WTC11 (cell line): ENCODE measurements at regions not wholly inside any gene's neighbourhood (a gene's known extent, or its start where the extent isn't known, plus 50 kb on each side); places are given as distances from the start of the nearest gene placed in this dataset.

Source experiments
- ATAC-seq: fragments of 200-7000 bp; cut with Tn5 transposase; 2 replicates; pipeline ENCODE4 v1.10.0; 2021; ENCODE audit warnings: mild to moderate bottlenecking, moderate library complexity
- CTCF ChIA-PET: fragments of 300-600 bp; sonication (Branson Sonifier 250); formaldehyde crosslinking; loops from one replicate; lab custom pipeline; 2021; ENCODE audit warnings: antibody characterized with exemption; lab: Charles Lee
- POLR2A ChIA-PET: fragments of 350-600 bp; sonication (Branson Sonifier 250); formaldehyde crosslinking; loops from one replicate; lab custom pipeline; 2021; ENCODE audit warnings: antibody characterized with exemption; lab: Charles Lee
- DNase-seq: peaks from one replicate; pipeline ENCODE4 v3.0.0; 2021; ENCODE audit warnings: low spot score
- H3K27ac Mint-ChIP-seq: 2 replicates; pipeline ENCODE4 v1.8.0; 2021; ENCODE audit warnings: mixed read lengths
- H3K27me3 Mint-ChIP-seq: 2 replicates; pipeline ENCODE4 v1.8.0; 2021; ENCODE audit warnings: low read depth, mild to moderate bottlenecking, moderate library complexity, mixed read lengths
- H3K36me3 Mint-ChIP-seq: 2 replicates; pipeline ENCODE4 v1.8.0; 2021; ENCODE audit warnings: mixed read lengths
- H3K4me1 Mint-ChIP-seq: 2 replicates; pipeline ENCODE4 v1.8.0; 2022; ENCODE audit warnings: mixed read lengths
- H3K4me3 Mint-ChIP-seq: 2 replicates; pipeline ENCODE4 v1.8.0; 2021; ENCODE audit warnings: mild to moderate bottlenecking, moderate library complexity, mixed read lengths
- H3K9me3 Mint-ChIP-seq: 2 replicates; pipeline ENCODE4 v1.8.0; 2021; ENCODE audit warnings: mixed read lengths
- AFF4 ChIP-seq: sonication (generic); formaldehyde crosslinking; IDR thresholded peaks from 2 replicates; pipeline ENCODE4 v1.8.1; 2023; ENCODE audit warnings: mild to moderate bottlenecking, missing genetic modification reagents, borderline replicate concordance
- AR ChIP-seq: fragments of 250-450 bp; sonication (Bioruptor Pico); IDR thresholded peaks from 2 replicates; pipeline ENCODE4 v1.9.0; 2021; ENCODE audit warnings: mild to moderate bottlenecking
- ATF6 ChIP-seq: sonication (generic); formaldehyde crosslinking; IDR thresholded peaks from 2 replicates; pipeline ENCODE4 v1.8.1; 2023; ENCODE audit warnings: mild to moderate bottlenecking, missing genetic modification reagents
- CREM ChIP-seq: sonication (generic); formaldehyde crosslinking; IDR thresholded peaks from 2 replicates; pipeline ENCODE4 v1.8.1; 2022; ENCODE audit warnings: mild to moderate bottlenecking, missing genetic modification reagents, moderate library complexity
- CTCF ChIP-seq: fragments of 200-600 bp; IDR thresholded peaks from 2 replicates; pipeline ENCODE4 v1.8.0; 2022; ENCODE audit warnings: antibody characterized with exemption
- E2F1 ChIP-seq: sonication (generic); formaldehyde crosslinking; IDR thresholded peaks from 2 replicates; pipeline ENCODE4 v1.8.0; 2022; ENCODE audit warnings: mild to moderate bottlenecking, missing genetic modification reagents
- ETV6 ChIP-seq: sonication (generic); formaldehyde crosslinking; IDR thresholded peaks from 2 replicates; pipeline ENCODE4 v1.8.1; 2022; ENCODE audit warnings: mild to moderate bottlenecking, missing genetic modification reagents
- FOXP1 ChIP-seq: sonication (generic); formaldehyde crosslinking; IDR thresholded peaks from 2 replicates; pipeline ENCODE4 v1.8.0; 2022; ENCODE audit warnings: missing genetic modification reagents, mild to moderate bottlenecking, moderate library complexity, borderline replicate concordance
- GABPB1 ChIP-seq: sonication (generic); formaldehyde crosslinking; IDR thresholded peaks from 2 replicates; pipeline ENCODE4 v1.8.1; 2023; ENCODE audit warnings: mild to moderate bottlenecking, missing genetic modification reagents
- GTF2I ChIP-seq: fragments of 250-450 bp; sonication (Bioruptor Pico); conservative IDR thresholded peaks from 2 replicates; pipeline ENCODE4 v1.4.0; 2021; ENCODE audit warnings: mild to moderate bottlenecking
- IRF1 ChIP-seq: sonication (generic); formaldehyde crosslinking; IDR thresholded peaks from 2 replicates; pipeline ENCODE4 v1.8.0; 2023; ENCODE audit warnings: missing genetic modification reagents
- MAX ChIP-seq: sonication (generic); formaldehyde crosslinking; IDR thresholded peaks from 2 replicates; pipeline ENCODE4 v1.8.0; 2022; ENCODE audit warnings: mild to moderate bottlenecking, missing genetic modification reagents
- NFE2L1 ChIP-seq: sonication (generic); formaldehyde crosslinking; IDR thresholded peaks from 2 replicates; pipeline ENCODE4 v1.8.1; 2023; ENCODE audit warnings: missing genetic modification reagents
- NFYB ChIP-seq: sonication (generic); formaldehyde crosslinking; conservative IDR thresholded peaks from 2 replicates; pipeline ENCODE4 v1.8.0; 2022; ENCODE audit warnings: low read depth, missing genetic modification reagents
- NR2C2 ChIP-seq: sonication (generic); formaldehyde crosslinking; IDR thresholded peaks from 2 replicates; pipeline ENCODE4 v1.8.0; 2022; ENCODE audit warnings: mild to moderate bottlenecking, missing genetic modification reagents
- NR3C1 ChIP-seq: sonication (generic); formaldehyde crosslinking; conservative IDR thresholded peaks from 2 replicates; pipeline ENCODE4 v1.8.1; 2023; ENCODE audit warnings: low read depth, mild to moderate bottlenecking, missing genetic modification reagents
- RELA ChIP-seq: sonication (generic); formaldehyde crosslinking; IDR thresholded peaks from 2 replicates; pipeline ENCODE4 v1.8.1; 2022; ENCODE audit warnings: missing genetic modification reagents, mild to moderate bottlenecking, borderline replicate concordance
- USF2 ChIP-seq: sonication (generic); formaldehyde crosslinking; IDR thresholded peaks from 2 replicates; pipeline ENCODE4 v1.8.1; 2023; ENCODE audit warnings: mild to moderate bottlenecking, missing genetic modification reagents, moderate library complexity
- ZBTB21 ChIP-seq: sonication (generic); formaldehyde crosslinking; IDR thresholded peaks from 2 replicates; pipeline ENCODE4 v1.8.1; 2023; ENCODE audit warnings: mild to moderate bottlenecking, missing genetic modification reagents, borderline replicate concordance
- ZNF396 ChIP-seq: fragments of 250-450 bp; sonication (Bioruptor Pico); IDR thresholded peaks from 2 replicates; pipeline ENCODE4 v1.8.0; 2021; ENCODE audit warnings: mild to moderate bottlenecking, moderate library complexity, borderline replicate concordance

GRCh38 chr13:106118050-106118449 is 417.4 kb downstream of the EFNB2 start:
- Mint-ChIP-seq H3K27me3 (no peaks in the 10 kb centered on the region), H3K9me3 (peaks cover 5% of the 10 kb centered on the region; the same call in 1 of the 2 replicates), H3K36me3 (no peaks in the 10 kb centered on the region), H3K27ac (no peak overlapping the region), H3K4me1 (peaks cover 30% of the 10 kb centered on the region), H3K4me3 (no peak overlapping the region)
- CTCF ChIA-PET, result no interaction called here
- DNase-seq, result no peak
- no peak for ATAC-seq
- POLR2A ChIA-PET, result no interaction called here
- TF ChIP-seq IRF1 (no peak), FOXP1 (CRISPR knock-in tag) (no peak), ETV6 (CRISPR knock-in tag) (no peak), NFYB (no peak), NR2C2 (no peak), GTF2I (CRISPR knock-in tag) (no peak), CTCF (no peak), ATF6 (CRISPR knock-in tag) (no peak), AFF4 (CRISPR knock-in tag) (no peak)

- CTCF ChIA-PET, result no interaction called here
- no peak overlapping the region for H3K4me3 Mint-ChIP-seq
- DNase-seq (no peak), ATAC-seq (no peak)
- peaks cover 30% of the 10 kb centered on the region for H3K4me1 Mint-ChIP-seq
- POLR2A ChIA-PET, result no interaction called here
- H3K27me3 Mint-ChIP-seq, result no peaks in the 10 kb centered on the region
- H3K9me3 Mint-ChIP-seq, result peaks cover 5% of the 10 kb centered on the region; the same call in 1 of the 2 replicates
- H3K27ac Mint-ChIP-seq, result no peak overlapping the region
- no peaks in the 10 kb centered on the region for H3K36me3 Mint-ChIP-seq
- TF ChIP-seq FOXP1 (CRISPR knock-in tag), result no peak
- TF ChIP-seq ZBTB21 (CRISPR knock-in tag), result no peak
- no peak for TF ChIP-seq NR3C1 (CRISPR knock-in tag)
- TF ChIP-seq CREM, result no peak
- TF ChIP-seq GABPB1 (CRISPR knock-in tag), result no peak
- no peak for TF ChIP-seq ZNF396 (CRISPR knock-in tag)
- TF ChIP-seq NFE2L1 (CRISPR knock-in tag), result no peak
- no peak for TF ChIP-seq RELA (CRISPR knock-in tag)
- no peak for TF ChIP-seq E2F1
- no peak for TF ChIP-seq USF2 (CRISPR knock-in tag)
- no peak for TF ChIP-seq MAX (CRISPR knock-in tag)
- no peak for TF ChIP-seq AR (CRISPR knock-in tag)
Observed at GRCh38 chr13:106117640-106118039, 417.8 kb downstream of the EFNB2 start.
